Stimulated activated CD4-positive, alpha-beta T cell treated with anti-CD3 and anti-CD28 coated beads, Interleukin-1b, Interleukin-23, amount 100 ng/mL, for 4 hours (primary cell): ENCODE measurements at regions not wholly inside any gene's neighbourhood (a gene's known extent, or its start where the extent isn't known, plus 50 kb on each side); places are given as distances from the start of the nearest gene placed in this dataset.

ENCODE experiments used
- DNase-seq, 2 donors: peaks; one replicate each; pipeline ENCODE4 v3.0.0-alpha.2; 2020; ENCODE audit warnings: low read depth in 2 of 2

DNA sequence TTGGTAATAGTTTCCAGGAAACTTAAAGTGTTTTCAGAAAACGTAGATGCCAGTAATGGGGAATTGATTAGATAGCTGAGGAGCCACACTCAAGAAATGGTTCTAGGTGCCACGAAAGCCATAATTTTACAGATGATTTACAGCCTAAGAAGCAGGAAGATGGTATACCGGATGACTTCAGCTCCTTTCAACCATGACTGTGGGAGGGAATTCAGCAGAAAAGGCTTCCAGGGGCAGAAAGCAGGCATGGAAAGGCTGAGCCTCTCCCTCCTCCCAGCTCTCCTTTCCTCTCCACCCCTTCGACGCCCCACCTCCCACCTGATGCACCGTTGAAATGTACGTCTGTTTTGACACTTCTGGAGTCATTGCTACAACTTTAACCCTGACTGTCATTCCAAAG, 68.6 kb upstream of the SMIM21 start:
- DNase-seq = no peak

DNA sequence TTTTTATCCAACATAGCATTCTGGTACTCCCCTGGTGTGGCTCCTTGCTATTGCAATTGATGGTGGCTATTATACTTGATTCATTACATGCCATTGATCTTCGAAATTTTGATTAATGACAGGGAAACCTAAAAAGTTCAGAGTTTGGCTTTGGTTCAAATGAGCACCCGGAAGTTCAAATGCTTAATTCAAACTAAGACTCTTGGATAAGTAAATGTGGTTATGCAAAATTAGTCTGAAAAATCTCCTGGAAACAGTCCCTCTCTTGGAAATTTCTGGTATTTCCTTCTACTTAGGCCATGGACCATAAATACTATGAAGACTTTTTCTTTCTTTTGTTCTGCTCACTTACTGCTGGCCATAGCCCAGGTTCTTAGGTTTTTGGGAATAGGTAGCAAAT, 65.3 kb upstream of the SMIM21 start:
- no peak for DNase-seq

DNA sequence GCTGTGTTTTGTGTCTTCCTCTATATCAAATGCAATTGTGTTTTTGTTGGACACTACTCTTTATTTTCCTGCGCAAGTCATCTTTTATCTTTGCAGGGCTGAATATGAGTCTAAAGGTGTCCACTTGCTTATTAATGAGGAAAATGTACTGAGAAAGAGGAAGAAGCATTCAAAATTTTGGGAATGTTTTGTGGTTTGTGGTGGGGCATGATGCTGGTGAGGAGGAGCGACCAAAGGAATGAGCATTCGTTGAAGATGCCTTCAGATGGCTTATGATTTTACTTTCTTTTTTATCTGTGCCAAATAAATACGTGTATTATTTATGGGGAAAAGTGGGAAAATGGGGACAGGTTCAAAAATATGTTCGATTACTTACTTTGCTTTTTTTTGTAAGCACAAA, 63.9 kb upstream of the SMIM21 start:
- DNase-seq = no peak

DNA sequence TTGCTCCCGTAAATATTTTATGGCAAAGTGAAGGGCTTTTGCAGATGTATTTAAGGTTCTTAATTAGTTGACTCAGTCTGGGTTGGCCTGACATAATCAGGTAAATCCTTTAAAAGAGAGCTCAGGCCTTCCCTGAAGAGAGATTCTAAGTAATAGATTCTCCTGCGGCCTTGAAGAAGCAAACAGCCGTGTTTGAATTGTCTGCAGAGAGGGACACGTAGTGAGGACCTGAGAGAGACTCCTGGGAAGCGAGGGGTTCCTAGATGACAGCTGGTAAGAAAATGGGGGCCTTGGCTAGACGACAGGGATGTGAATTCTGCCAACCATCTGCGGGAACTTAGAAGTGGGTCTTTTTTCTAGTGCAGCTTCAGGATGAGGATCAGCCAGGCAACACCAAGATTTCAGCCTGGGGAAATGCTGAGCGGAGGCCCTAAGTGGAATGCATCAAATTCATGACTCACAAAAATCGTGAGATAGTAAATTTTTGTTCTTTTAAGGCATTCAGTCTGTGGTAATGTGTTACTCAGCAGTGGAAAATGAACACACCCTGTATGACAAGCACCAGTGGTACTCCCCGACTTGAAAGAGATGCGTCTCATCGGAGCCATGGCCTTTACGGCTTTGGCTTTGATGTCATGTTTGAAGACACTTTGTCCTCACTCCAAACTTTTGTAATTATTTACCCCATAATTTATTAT, 62.1 kb upstream of the SMIM21 start:
- no peak for DNase-seq

DNA sequence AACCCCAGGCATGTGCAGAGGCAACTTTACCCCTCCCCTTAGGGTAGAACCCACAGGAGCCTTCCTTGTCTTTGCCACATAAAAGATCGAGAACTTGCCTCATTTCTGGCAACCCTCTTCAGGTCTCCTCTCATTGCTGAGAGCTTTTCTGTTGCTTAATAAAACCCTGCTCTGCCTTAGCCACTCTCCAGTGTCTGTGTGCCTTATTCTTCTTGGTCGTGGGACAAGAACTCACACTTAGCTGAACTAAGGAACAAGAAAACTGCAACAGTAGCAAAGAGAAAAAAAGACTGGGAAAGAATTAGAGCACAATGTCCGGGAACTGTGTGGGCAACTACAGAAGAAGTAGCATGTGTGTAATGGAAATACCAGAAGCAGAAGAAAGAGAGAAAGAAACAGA, 56.2 kb upstream of the SMIM21 start:
- DNase-seq = no peak

DNA sequence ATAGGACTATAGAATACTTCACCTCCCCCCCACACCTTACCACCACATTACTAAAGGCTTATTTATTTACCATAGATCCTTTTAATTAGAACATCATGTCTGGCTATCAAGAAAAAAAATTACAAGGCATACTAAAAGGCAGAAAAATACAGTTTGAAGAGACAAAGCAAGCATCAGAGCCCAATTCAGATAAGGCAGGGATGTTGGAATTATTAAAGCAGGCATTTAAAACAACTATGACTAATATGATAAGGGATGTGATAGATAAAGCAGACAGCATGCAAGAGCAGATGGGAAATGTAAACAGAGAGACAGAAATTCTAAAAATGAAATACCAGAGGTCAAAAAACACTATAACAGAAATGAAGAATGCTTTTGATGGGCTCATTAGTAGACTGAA, 55.4 kb upstream of the SMIM21 start:
- no peak for DNase-seq

DNA sequence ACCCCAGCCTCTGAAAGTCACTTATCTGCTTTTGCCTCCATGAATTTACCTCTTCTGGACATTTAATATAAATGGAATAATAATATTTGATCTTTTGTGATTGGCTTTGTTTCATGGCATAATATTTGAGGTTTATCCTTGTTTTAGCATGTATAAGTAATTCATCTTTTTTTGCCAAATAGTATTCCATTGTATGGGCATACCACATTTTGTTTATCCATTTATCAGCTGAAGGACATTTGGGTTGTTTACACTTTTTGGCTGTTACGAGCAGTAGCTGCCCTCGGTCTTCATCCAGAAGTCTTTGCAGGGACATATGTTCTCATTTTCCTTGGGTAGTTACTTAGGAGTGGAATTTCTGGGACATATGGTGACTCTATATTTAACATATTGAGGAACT, 53.0 kb upstream of the SMIM21 start:
- DNase-seq = no peak

DNA sequence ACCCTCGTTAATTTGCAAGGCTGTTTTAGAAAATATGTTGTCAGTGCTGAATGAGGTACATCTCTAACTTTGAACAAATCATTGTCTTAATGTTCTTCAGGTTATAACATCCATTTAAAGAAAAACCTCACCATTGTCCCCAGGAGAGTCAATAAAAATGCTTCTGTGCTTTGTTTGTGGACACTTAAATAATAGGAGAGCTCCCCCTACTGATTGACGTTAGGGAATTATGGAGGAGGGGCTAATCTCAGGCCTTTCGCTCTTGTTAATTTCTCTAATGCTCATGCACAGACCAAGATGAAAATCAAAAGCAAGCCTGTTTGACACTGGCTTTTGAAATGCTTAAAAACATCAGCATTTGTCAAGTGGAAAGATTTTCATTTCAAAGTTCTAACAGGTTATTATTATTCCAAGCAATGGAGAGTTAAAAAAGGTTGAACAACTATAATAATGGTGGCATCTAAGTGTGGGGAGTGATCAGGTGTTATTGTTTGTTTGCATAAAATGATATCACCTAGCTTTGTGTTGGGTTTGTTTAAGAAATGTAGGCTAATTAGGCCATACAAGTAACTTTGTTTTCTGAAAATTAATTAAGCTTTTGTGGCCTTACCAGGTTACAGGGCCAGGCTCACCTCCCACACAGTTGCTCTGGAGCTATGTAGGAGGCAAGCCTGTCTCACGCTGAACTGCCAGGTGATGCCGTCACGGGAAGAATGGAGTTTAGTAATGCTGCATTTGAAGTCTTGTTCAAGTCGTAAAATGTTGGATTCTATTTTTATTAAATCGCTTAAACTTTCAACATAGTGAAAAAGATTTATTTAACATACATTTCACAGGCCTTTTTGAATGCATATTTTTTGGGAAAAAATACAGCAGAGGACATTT, 51.7 kb upstream of the SMIM21 start:
- DNase-seq = no peak

DNA sequence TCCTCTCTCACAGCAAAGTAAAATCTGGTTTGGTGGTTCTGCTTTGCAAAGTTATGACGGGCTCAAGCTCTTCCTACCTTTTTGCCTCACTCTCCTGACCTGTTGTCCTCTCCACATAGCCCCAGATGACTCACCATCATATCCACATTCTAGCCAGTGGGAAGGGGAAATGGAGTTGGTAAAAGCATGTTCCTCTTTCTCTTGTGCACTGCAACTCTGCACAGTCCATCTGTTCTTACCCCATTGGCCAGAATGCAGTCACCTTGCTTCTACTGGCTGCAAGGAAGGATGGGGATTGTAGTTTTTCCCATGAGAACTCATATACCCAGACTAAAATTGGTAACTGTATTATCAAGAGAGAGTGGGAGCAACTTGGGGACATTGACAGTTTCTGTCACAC, 50.4 kb upstream of the SMIM21 start:
- no peak for DNase-seq
